GM23248 (cell line): ENCODE measurements at regions not wholly inside any gene's neighbourhood (a gene's known extent, or its start where the extent isn't known, plus 50 kb on each side); places are given as distances from the start of the nearest gene placed in this dataset.

Source experiments
- EZH2 ChIP-seq: fragments of 200-600 bp; sonication (generic); IDR thresholded peaks from 2 replicates; pipeline ENCODE4 v1.6.1; 2018; ENCODE audit warnings: antibody characterized with exemption, mild to moderate bottlenecking; ENCODE audit not compliant: insufficient read depth, poor library complexity, severe bottlenecking
- EZH2phosphoT487 ChIP-seq: fragments of 200-600 bp; sonication (generic); IDR thresholded peaks from 2 replicates; pipeline ENCODE4 v1.6.1; 2018; ENCODE audit warnings: antibody characterized with exemption, moderate library complexity, mild to moderate bottlenecking, low read depth; ENCODE audit not compliant: insufficient read depth

DNA sequence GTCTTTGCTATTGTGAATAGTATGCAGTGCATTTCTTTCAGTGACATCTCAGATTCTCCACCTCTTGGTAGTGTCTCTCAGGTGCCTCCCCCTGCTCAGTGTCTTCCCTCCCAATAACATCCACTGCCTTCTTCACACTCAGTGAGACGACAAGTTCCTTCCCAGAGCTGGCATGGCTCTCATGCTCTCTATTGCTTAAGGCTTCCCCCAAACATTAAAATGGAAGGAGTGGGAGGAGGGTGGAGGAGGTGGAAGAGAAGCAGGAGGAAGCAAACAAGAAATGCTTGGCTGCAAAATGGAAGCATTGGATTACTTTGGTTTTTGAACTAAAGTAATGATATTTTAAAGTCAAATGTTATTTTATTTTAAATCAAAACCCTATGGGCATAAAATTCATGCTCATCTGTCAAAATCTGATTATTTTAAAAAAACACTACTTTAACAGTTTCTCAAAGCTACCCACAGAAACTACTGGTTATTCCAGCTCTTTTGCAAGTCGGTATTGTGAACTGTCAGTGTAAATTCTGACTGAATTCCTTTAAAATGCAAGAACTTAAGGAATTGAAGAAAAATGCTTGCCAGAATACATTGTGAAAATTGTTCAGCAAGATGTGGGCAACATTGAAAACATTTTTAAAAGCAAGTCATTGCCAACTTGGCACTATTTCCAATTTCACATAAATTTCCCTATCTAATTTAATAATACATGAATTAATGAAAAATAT, 727.6 kb upstream of the ARGLU1 start:
- TF ChIP-seq EZH2phosphoT487 = no peak
- TF ChIP-seq EZH2 = no peak
